Neural progenitor cell (in vitro differentiated cells): ENCODE measurements at regions not wholly inside any gene's neighbourhood (a gene's known extent, or its start where the extent isn't known, plus 50 kb on each side); places are given as distances from the start of the nearest gene placed in this dataset.

Source experiments
- CTCF ChIP-seq: fragments of 200-600 bp; sonication (generic); IDR thresholded peaks from 2 replicates; pipeline ENCODE4 v1.5.1; 2017; ENCODE audit warnings: antibody characterized with exemption, mild to moderate bottlenecking
- EZH2 ChIP-seq: fragments of 200-600 bp; sonication (generic); IDR thresholded peaks from 2 replicates; pipeline ENCODE4 v1.6.1; 2017; ENCODE audit warnings: antibody characterized with exemption, mild to moderate bottlenecking, moderate library complexity
- EZH2phosphoT487 ChIP-seq: fragments of 200-600 bp; sonication (generic); IDR thresholded peaks from 2 replicates; pipeline ENCODE4 v1.6.1; 2017; ENCODE audit warnings: antibody characterized with exemption

GRCh38 chr21:35470522-35470921 is 421.4 kb upstream of the RUNX1 start:
- TF ChIP-seq CTCF (no peak), EZH2 (no peak), EZH2phosphoT487 (no peak)
